ENCODE measurements at regions not wholly inside any gene's neighbourhood (a gene's known extent, or its start where the extent isn't known, plus 50 kb on each side); places are given as distances from the start of the nearest gene placed in this dataset.

DNA sequence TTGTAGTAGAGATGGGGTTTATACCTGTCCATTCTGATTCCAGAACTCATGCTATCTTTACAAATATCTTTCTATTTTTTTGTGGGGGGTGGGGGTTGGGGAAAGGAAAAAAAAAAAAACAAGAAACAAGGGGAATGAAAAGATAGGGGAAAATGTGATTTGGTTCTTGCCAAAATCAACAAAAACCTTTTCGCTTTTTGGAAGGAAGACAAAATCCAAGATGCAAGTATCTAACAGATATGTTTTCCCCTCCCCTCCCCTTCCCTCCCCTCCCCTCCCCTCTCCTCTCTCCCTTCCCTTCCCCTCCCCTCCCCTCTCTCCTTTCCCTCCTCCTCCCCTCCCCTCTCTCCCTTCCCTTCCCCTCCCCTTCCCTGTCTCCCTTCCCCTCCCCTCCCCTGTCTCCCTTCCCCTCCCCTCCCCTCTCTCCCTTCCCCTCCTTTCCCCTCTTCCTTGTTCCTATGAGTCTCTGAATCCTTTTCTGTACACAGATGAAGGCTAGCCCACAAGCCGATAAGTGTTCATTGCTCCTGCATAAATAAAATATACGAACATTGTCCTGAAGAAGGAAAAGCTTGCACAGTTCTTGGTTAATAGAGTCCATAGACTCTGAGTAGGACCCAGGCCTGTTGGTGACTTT is 551.9 kb downstream of the EDEM1 start:
- TF ChIP-seq, protein P1, sequence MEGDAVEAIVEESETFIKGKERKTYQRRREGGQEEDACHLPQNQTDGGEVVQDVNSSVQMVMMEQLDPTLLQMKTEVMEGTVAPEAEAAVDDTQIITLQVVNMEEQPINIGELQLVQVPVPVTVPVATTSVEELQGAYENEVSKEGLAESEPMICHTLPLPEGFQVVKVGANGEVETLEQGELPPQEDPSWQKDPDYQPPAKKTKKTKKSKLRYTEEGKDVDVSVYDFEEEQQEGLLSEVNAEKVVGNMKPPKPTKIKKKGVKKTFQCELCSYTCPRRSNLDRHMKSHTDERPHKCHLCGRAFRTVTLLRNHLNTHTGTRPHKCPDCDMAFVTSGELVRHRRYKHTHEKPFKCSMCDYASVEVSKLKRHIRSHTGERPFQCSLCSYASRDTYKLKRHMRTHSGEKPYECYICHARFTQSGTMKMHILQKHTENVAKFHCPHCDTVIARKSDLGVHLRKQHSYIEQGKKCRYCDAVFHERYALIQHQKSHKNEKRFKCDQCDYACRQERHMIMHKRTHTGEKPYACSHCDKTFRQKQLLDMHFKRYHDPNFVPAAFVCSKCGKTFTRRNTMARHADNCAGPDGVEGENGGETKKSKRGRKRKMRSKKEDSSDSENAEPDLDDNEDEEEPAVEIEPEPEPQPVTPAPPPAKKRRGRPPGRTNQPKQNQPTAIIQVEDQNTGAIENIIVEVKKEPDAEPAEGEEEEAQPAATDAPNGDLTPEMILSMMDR (IDR thresholded peaks at IDR 0.05), result no peak
- no peak for TF ChIP-seq POLR2A (IDR thresholded peaks at IDR 0.05)
